ENCODE measurements at regions not wholly inside any gene's neighbourhood (a gene's known extent, or its start where the extent isn't known, plus 50 kb on each side); places are given as distances from the start of the nearest gene placed in this dataset.
A peak's percentile ranks its signal among the peaks of the same experiment; 100 is the strongest.

- DNase-seq (ENCODE audit: low read depth), result no peak
- H3K4me3 ChIP-seq (ENCODE audit: low read depth, low read length), result no peak overlapping the region
These were observed 734.6 kb upstream of the TENM3 start for GRCh38 chr4:181508601-181509000.

- no peak for DNase-seq (ENCODE audit: low read depth)
These were observed 734.1 kb upstream of the TENM3 start for GRCh38 chr4:181509073-181509472.

GRCh38 chr4:181517491-181517890 is 725.7 kb upstream of the TENM3 start:
- DNase-seq (ENCODE audit: low read depth), result no peak
- no peak overlapping the region for H3K4me3 ChIP-seq (ENCODE audit: low read depth, low read length)

More at GRCh38 chr4:181509073-181509472, 734.1 kb upstream of the TENM3 start:
- H3K4me3 ChIP-seq (ENCODE audit: low read depth, low read length), result no peak overlapping the region

GRCh38 chr4:181520790-181521189 is 722.4 kb upstream of the TENM3 start:
- no peak for DNase-seq (ENCODE audit: low read depth)
- no peak overlapping the region for H3K4me3 ChIP-seq (ENCODE audit: low read depth, low read length)

GRCh38 chr4:181523973-181524372 is 719.2 kb upstream of the TENM3 start:
- H3K4me3 ChIP-seq (ENCODE audit: low read depth, low read length), result no peak overlapping the region
- DNase-seq (ENCODE audit: low read depth), result no peak

GRCh38 chr4:181524499-181524898 is 718.7 kb upstream of the TENM3 start:
- no peak for DNase-seq (ENCODE audit: low read depth)
- H3K4me3 ChIP-seq (ENCODE audit: low read depth, low read length), result no peak overlapping the region

GRCh38 chr4:181525634-181526033 is 717.6 kb upstream of the TENM3 start:
- no peak overlapping the region for H3K4me3 ChIP-seq (ENCODE audit: low read depth, low read length)
- no peak for DNase-seq (ENCODE audit: low read depth)

- DNase-seq (ENCODE audit: low read depth), result no peak
- no peak overlapping the region for H3K4me3 ChIP-seq (ENCODE audit: low read depth, low read length)
These were observed 714.5 kb upstream of the TENM3 start for GRCh38 chr4:181528570-181529184.

GRCh38 chr4:181529537-181529936 is 713.7 kb upstream of the TENM3 start:
- H3K4me3 ChIP-seq (ENCODE audit: low read depth, low read length), result no peak overlapping the region
- no peak for DNase-seq (ENCODE audit: low read depth)

- no peak for DNase-seq (ENCODE audit: low read depth)
- H3K4me3 ChIP-seq (ENCODE audit: low read depth, low read length), result no peak overlapping the region
These were observed 706.9 kb upstream of the TENM3 start for GRCh38 chr4:181536196-181536746.

GRCh38 chr4:181536811-181537434 is 706.3 kb upstream of the TENM3 start:
- H3K4me3 ChIP-seq (ENCODE audit: low read depth, low read length), result no peak overlapping the region
- no peak for DNase-seq (ENCODE audit: low read depth)

- H3K4me3 ChIP-seq (ENCODE audit: low read depth, low read length), result no peak overlapping the region
- no peak for DNase-seq (ENCODE audit: low read depth)
These were observed 704.8 kb upstream of the TENM3 start for GRCh38 chr4:181538431-181538830.

GRCh38 chr4:181541396-181541795 is 701.8 kb upstream of the TENM3 start:
- DNase-seq (ENCODE audit: low read depth), result peak; percentile 95
- H3K4me3 ChIP-seq (ENCODE audit: low read depth, low read length), result no peak overlapping the region

GRCh38 chr4:181548873-181549575 is 694.2 kb upstream of the TENM3 start:
- DNase-seq (ENCODE audit: low read depth), result peak; percentile 97
- peak overlapping the region; percentile 1 for H3K4me3 ChIP-seq (ENCODE audit: low read depth, low read length)

GRCh38 chr4:181549576-181550188 is 693.5 kb upstream of the TENM3 start:
- no peak for DNase-seq (ENCODE audit: low read depth)
- H3K4me3 ChIP-seq (ENCODE audit: low read depth, low read length), result peak overlapping the region; percentile 1

GRCh38 chr4:181550381-181550780 is 692.8 kb upstream of the TENM3 start:
- no peak for DNase-seq (ENCODE audit: low read depth)
- no peak overlapping the region for H3K4me3 ChIP-seq (ENCODE audit: low read depth, low read length)

GRCh38 chr4:181559637-181560036 is 683.6 kb upstream of the TENM3 start:
- no peak overlapping the region for H3K4me3 ChIP-seq (ENCODE audit: low read depth, low read length)
- no peak for DNase-seq (ENCODE audit: low read depth)

- no peak overlapping the region for H3K4me3 ChIP-seq (ENCODE audit: low read depth, low read length)
- DNase-seq (ENCODE audit: low read depth), result no peak
These were observed 680.8 kb upstream of the TENM3 start for GRCh38 chr4:181562399-181562798.

GRCh38 chr4:181564625-181565024 is 678.6 kb upstream of the TENM3 start:
- no peak for DNase-seq (ENCODE audit: low read depth)
- H3K4me3 ChIP-seq (ENCODE audit: low read depth, low read length), result no peak overlapping the region

- peak; percentile 42 for DNase-seq (ENCODE audit: low read depth)
- H3K4me3 ChIP-seq (ENCODE audit: low read depth, low read length), result no peak overlapping the region
These were observed 676.7 kb upstream of the TENM3 start for GRCh38 chr4:181566490-181566889.

All from skeletal muscle cell (primary cell).